GM19324 (cell line): ENCODE measurements at regions not wholly inside any gene's neighbourhood (a gene's known extent, or its start where the extent isn't known, plus 50 kb on each side); places are given as distances from the start of the nearest gene placed in this dataset.

Source experiments
- ATAC-seq: cut with Tn5 transposase; IDR thresholded peaks from one replicate; pipeline ENCODE4 v1.9.1; 2021; ENCODE audit warnings: mild to moderate bottlenecking, moderate library complexity; ENCODE audit not compliant: unreplicated experiment, low FRiP score

DNA sequence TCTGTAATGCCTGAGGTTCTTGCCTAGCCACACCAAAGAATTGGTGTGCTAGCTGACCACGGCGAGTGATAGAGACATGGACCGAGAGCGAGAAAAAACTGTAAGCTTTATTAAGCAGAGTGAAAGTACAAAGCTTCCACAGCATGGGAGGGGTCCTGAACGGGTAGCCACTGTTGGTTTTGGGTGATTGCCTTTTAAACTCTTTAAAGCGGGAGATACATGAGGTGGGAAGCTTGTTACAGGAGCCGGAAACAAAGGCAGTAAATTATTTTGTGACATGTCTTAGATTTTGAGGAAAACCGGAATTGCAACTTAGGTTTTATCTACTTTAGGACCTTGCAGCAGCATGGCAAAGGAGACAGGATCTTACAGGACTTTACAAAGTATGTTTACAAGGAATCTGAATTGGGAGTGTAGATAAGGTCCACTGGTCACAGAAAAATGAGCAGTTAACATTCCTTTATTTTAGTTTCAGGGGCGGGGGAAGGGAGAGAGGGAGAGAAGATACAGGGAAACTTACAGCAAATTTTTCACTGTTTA is 252.7 kb upstream of the MBL2 start:
- no peak for ATAC-seq

DNA sequence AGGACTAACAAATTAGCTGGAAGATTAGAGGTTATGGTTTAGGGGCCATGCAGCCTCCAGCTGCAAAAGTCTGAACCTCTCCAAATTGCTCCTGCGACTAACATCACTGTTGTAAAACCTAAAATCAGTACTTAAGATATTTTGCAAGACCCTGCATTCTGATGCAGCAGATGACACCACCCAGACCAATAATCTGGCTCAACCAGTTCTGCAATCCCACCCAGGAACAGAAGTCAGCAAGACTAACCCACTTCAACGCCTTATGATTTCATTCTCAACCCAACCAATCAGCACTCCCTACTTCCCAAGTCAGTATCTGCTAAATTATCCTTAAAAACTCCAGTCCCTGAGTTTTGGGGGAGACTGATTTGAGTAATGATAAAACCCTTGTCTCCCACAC is 250.8 kb upstream of the MBL2 start:
- ATAC-seq, result no peak

DNA sequence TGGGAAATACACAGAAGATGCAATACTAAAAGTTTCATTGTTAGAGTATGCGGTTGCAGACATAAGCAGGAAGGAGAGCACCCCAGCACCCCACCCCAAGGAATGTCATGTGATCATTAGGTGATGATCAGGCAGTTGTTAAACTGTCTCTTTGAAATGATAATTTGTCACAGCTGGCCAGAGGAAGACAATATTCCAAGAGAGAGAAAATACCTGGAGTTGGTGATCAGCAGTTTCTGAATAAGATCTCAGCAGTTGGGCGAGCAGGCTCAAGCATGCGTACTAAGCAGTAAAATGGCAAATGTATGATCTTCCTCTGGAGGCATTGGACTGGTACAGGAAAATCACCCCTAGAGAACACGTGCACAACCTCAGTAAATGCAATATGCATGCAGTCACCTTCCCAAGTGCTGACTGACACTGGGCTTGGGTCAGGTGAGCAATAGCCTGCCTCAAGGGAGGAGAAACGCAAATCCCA is 250.1 kb upstream of the MBL2 start:
- ATAC-seq, result no peak

DNA sequence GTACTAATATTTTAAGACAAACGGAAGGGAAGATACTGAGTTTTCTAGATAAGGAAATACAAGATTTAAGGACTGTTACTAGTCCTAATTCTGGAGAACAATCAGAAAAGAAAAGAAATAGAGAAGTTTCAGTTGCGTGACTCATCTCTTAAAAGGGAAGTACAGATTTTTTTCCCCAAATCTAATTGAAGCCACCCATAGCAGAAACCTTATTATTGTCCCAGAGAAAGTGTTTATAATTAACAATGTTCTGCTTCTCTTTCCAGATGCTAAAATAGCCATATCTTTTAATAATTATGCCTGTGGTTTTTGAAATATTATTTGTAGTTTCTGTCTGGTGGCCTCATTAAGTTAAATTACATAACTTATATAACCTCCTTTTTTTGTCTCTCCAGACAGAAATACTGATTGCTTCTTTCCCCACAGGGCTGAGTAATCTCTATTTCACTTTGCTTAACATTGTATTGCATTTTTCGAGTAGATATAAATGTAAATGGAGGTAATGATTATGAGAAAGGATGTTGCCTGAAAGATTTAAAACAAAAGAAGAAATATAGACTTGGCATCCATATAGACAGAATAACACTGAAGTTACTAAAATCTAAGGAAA is 240.7 kb upstream of the MBL2 start:
- no peak for ATAC-seq

DNA sequence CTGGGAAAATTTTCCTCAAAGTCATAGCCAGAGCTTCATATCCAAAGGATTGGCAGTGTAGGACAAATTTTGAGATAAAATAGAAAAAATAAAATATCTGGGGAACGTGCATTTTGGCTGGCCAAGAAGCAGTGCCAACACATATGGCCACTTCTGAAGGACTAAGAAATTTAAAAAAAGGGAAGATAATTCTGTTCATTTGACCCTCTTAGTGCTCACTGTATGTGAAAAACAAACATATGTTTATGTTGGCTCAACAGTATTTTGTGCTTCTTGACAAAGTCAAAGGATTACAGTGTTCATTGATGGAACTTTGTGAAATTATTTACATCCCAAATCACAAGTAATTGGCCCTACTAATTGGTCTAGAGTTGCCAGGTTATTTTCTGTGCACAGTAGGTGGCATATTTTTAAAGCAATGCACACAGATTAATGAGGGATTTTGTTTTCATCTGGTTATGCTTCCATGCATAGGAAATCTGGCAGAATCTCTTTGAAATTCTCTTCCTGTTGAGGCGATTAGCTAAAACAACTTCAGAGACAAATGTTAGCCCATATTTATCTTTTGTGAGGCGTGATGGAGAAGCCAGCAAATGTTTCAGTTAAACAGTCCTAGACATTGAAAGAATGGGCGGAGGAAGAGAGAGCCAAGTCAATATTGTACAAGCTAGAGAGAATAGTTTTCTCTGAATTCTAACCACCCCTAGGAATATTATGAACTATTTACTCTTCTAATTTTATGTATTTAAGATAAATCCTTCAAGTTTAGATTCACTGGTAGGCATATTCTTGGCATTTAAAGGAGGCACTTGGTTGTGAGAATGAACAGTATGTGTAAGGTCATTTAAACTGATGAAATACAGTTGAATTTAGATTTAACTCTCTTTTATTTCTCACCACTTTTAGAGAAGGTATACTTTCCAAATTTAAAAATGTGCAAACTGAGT is 237.7 kb upstream of the MBL2 start:
- ATAC-seq, result no peak

DNA sequence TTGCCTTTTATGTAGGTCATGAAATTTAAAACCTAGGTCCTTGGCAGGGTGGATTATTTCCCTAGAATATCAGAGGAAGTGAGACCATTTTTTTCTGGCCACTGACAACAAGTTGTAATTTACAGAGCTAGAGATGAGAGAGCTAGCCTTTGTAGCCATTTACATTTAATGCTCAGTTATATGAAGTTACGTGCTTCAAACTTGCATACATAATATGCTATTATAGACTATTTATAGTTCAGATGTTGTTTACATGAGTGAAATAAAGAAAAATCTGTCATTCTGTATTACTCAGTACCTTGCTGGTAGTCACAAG is 234.9 kb upstream of the MBL2 start:
- ATAC-seq, result no peak

DNA sequence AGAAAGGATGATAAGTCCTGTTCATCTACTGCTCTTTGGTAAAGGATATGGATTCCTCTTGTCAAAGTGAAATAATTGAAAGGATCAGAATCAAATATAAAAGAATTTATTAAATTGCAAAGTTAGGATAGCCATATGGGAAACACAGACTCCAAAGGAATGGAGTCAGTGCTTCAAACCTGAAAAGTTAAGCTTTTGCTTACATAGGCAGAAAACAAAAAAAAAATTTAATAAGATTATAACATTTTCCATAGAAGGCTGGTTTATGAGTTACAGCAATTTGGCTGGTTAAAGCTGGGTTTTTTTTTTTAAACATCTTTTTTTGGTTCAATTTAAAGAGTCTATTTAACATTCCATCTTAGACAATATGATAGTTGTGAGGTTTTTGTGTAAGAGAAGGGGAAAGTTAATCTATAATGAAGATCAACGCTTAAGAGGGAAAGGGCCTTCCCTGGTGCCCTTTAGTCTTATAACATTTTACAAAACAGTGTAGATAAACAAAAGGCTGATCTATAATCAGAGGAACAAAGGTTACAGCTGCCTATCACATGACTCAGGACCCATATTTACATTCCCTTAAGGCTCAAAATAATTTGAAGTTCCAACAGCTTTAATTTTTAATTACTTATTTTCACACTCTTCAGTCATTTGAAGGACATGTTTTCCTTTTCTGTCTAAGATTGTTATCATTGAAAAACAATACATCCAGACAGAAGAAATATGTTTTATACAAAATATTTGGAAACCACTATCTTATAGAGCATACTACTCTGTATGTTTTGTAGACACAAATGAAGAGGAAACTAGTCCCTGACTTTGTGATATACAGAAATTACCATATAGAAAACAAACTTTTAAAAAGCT is 234.3 kb upstream of the MBL2 start:
- ATAC-seq, result no peak

DNA sequence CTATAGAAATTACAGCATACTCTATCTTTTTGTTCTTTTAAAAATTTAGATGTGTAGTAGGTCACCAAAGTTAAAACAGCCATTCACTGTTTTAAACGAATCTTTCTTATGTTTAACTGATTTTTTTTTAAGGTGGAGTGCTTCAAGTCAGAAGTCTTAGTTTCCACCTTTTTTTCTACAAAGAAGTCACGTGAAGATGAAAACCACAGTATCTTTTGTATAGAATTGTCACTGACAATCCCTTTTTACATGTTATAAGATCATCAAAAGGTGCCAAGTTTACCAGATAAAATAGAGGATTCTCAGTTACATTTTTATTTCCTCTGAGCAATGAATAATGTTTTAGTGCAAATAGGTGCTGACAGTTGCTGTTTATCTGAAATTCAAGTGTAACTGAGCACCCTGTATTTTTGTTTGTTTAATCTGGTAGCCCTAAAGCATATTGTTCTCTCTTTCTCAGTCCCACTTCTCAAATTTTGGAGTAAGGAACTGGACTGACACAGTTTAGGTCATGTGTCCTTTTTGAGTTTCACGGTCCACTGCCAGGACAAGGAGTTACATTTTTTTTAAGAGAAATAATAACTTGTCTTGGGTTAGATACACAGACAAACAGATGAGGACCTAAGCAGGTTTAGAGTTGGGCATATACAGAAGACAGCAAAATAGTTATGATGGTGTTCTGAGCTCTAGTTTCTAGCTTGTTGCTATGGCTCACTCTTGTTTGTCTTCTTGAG is 233.2 kb upstream of the MBL2 start:
- ATAC-seq, result no peak

DNA sequence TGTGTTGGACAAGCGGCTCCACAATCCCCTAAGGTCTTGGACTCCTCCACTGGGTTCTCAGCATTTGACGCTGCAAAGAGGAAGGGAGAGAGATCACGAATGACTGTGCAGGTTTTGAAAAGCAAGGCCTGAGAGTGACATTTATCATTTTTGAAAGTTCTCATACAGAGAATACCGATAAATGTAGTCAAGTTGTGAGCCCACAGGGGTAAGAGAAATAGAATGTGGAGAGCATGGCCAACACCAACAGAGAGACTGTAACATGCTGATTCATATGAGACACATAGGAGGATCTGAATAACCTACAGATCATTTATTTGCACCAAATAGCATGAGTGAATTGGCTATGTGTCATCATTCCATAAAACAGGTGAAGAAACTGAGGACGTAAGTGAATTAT is 230.5 kb upstream of the MBL2 start:
- no peak for ATAC-seq

DNA sequence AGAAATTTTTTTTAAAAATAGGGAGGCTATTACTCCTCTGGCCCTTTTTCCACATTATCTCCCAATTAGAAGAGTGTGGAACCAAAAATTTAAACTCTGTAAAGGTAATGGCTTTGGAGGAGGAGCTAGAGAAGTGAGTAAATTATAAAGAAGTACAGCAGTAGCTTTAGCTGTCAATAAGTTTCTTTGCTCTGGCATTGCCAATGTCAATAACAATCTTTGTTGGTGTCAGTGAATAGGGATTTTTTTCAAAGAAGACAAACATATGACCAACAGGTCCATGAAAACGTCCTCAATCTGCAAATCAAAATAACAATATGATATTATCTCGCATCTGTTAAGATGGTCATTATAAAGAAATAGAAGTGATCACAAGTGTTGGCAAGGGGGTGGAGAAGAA is 227.1 kb upstream of the MBL2 start:
- no peak for ATAC-seq

DNA sequence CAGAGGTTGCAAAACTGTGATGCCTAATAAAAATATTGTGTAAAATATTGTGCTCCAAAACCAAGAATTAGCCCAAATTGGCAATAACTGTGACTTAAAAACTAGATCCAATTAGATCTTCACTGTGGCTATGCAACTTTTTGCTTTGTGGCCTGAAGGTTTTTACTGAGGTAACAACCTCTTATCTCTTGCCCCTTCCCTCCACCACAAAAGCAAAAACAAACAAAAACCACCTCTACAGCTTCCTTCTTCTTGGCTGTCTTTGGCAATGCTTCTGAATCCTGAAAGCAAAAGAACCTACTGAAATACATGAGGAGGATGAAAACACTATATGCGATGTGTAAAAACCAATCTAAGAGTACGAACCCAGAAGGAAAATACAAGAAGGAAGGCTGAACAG is 226.7 kb upstream of the MBL2 start:
- no peak for ATAC-seq

DNA sequence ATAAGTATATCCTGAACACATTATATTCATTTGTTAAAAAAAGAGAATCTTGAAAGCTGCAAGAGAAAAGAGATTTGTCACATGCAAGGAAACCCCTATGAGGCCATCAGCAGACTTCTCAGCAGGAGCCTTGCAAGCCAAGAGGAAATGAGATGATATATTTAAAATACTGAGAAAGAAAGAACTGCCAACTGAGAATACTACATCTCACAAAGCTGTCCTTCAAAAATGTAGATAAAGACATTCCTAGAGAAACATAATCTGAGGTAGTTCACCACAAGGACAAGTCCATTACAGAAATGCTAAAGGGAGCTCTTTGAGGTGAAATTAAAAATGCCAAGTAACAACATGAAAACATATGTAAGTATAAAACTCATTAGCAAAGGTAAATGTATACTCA is 224.4 kb upstream of the MBL2 start:
- ATAC-seq, result no peak

DNA sequence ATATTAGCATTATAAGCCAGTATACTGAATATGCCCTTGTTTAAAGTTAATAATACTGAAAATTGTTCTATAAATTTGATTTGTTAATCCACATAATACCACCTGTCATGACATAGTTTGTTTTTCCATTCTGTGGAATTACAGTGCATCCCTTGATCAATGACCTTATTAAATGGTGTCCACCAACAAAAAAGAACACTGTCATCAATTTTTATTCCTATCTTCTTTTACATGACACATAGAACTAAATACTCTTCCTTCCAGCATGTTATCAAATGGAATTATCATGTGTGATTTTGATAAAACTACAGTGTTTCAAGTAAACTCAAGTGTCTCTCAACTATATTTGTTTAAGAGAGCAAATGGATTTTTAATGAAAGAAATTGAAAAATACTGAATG is 221.8 kb upstream of the MBL2 start:
- no peak for ATAC-seq

DNA sequence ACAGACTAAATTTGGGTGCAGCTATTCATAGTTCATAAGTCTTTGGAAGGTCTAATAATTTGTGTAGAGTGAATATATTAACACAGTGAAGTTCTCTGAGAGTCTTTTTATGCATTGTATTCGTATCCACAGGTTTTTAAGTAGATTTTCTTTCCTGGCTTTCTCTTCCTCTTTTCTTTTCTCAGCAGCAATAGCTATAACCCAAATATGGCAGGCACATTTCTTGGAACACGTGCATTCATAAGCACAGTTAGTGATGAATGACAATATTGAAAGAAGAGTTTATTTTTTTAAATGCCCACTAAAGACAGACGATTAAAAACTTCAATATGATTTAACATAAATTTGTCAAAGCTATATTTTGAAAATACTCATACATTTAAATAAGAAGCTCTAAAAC is 220.5 kb upstream of the MBL2 start:
- no peak for ATAC-seq

DNA sequence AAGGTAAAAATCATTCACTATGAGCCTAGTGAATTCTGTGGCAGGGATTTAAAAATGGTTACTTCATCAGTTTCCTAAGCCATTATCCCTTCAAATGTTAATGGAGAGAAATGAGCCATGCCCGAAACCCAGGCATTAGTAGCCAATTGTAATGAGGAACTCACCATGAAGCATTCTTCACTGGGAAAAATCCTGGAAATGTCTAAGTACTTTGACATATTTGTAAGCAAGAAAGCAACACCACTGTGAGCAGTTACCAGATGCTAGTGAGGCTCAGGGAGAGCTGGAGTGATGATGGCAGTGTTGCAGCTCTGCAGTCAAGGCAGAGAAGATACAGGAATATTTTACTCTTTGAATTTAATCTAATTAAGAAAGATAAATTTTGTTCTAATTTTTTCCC is 220.0 kb upstream of the MBL2 start:
- ATAC-seq, result no peak

DNA sequence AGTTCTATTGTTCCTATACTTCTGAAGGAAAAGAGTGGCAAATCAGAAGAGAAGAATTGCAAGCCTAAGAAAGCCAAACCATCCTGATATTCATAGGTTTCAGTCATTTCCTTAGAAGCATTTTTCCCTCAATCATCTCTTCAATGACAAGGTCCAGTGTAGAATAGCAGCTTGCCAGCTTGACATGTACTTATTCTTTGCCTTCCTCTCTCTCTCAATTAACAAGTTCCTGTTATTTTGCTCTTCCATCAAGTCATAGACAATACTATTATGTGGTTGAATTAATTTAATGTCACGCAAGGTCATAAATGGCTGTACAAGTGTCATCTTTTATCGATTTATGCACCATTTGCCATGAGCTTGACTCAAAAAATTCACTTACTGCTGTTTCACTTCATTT is 216.3 kb upstream of the MBL2 start:
- no peak for ATAC-seq

DNA sequence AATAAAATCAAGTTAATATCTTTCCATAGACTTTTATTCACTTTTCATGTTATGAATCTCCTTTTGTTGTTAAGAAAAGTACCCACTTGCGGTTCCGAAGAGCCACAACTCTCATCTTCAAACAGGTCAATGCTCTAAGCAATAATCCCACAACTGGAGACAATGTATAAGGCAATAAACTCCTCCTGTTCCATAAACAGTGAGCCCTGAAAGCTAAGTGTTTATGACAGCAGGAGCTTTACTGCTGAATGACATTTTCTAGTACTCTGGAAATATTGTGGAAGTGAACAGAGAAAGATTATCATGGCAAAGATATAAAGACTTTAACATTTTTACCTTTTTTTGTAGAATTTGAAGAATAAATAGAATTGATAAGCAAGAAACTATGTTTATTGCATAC is 213.5 kb upstream of the MBL2 start:
- no peak for ATAC-seq

DNA sequence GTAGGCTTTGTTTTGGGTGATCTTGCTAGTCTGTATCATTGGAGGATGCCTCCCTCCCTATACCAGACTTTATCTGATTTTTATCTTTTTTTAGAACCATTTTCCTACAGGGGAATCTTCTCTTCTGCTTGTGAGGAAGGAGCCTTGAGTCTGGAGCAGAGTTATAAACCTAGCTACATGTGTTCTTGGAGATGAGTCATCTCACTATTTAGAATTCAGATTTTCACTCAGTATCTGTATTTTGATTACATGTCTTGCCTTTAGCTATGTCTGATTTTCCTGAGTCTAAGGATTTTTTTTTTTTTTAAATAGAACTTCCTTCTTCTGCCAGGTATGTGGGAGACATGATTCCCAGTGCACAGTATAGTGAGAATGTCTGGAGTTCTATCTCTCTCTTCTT is 211.6 kb upstream of the MBL2 start:
- ATAC-seq, result no peak

DNA sequence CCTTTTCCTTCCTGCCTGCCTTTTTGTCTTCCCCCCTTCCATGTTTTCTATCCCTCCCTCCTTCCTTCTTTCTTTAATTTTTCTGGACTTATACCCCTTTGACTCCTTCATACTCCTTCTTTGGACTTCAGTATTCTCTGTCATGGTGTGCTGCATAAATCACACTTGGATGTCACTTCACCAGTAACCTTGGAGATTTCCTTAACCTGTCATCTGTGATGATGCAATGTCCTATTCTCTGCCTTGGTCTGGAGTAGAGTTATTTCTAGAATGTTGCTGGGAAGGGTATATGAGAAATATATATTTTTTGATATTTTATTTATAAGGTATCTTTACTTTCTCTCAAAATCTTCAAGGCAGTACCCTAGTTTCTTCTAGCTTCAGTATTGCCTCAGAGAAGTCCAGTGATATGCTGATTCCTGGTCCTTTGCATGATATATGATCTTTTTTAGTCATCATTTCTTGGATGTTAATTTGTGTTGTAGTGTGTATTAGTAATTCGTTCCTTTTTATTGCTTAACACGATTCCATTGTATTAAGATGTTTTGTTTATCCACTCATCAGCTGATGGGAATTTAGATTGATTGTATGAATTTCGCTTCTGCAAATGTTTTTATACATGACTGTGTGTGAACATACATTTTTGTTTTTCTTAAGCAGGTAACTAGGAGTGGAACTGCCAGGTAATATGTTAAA is 206.9 kb upstream of the MBL2 start:
- no peak for ATAC-seq

DNA sequence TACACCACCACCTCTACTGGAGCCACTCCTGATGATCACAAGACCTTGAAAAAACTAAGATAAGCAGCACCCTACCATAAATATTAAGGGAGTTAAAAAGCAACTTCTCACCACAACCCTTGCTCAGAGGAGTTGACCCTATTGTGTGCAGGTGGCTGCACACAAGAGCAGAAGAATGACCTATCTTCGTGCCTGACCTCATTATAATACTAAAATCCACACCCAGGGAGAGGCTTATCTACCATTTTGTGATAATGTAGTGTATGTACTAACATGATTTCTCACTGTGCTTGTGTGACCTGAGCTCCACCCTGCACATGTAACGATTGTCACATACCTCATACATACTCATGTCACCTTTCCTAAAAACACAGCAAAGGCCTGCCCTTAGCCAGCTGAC is 205.0 kb upstream of the MBL2 start:
- no peak for ATAC-seq
